ENCODE measurements at regions not wholly inside any gene's neighbourhood (a gene's known extent, or its start where the extent isn't known, plus 50 kb on each side); places are given as distances from the start of the nearest gene placed in this dataset.

GRCh38 chr16:48936811-48937210 lies 326.8 kb upstream of the N4BP1 start:
- no peaks in the 10 kb centered on the region for H3K4me1 ChIP-seq
- TF ChIP-seq CTCF (IDR thresholded peaks at IDR 0.05): no peak
- H3K9me3 ChIP-seq: no peaks in the 10 kb centered on the region
- no peak overlapping the region for H3K27ac ChIP-seq
- no peaks in the 10 kb centered on the region for H3K36me3 ChIP-seq
- no peak overlapping the region for H3K4me3 ChIP-seq
- no peaks in the 10 kb centered on the region for H3K27me3 ChIP-seq
- DNase-seq (ENCODE audit: low spot score): no peak

- Histone ChIP-seq H3K27ac (no peak overlapping the region), H3K36me3 (no peaks in the 10 kb centered on the region), H3K27me3 (no peaks in the 10 kb centered on the region), H3K4me1 (no peaks in the 10 kb centered on the region), H3K4me3 (no peak overlapping the region), H3K9me3 (no peaks in the 10 kb centered on the region)
- DNase-seq (ENCODE audit: low spot score): no peak
- no peak for TF ChIP-seq CTCF (IDR thresholded peaks at IDR 0.05)
Observed at GRCh38 chr16:48932216-48932855, 322.4 kb upstream of the N4BP1 start.

DNA sequence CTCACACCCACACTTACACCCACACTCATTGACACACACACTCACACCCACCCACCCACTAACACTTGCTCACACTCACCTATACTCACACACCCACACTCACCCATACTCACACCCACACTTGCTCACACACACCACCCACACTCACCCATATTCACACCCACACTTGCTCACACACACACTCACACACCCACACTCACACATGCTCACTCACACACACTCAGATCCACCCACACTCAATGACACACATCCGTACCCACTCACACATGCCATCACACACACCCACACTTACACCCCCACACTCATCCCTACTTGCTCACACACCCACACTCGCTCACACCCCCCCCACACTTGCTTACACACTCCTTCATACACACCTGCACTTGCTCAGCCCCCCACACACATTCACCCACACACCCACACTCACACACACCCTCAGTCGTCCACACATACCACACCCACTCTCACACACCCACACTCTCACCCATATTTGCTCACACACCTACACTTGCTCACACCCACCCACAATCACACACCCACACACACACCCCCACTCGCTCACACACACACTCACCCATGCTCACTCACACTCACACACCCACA lies 321.1 kb upstream of the N4BP1 start:
- Histone ChIP-seq H3K36me3 (no peaks in the 10 kb centered on the region), H3K27ac (no peak overlapping the region), H3K4me3 (no peak overlapping the region), H3K4me1 (no peaks in the 10 kb centered on the region), H3K9me3 (no peaks in the 10 kb centered on the region), H3K27me3 (no peaks in the 10 kb centered on the region)
- TF ChIP-seq CTCF (IDR thresholded peaks at IDR 0.05): no peak
- DNase-seq (ENCODE audit: low spot score): no peak

GRCh38 chr16:48919791-48920190 lies 309.8 kb upstream of the N4BP1 start:
- no peaks in the 10 kb centered on the region for H3K9me3 ChIP-seq
- no peaks in the 10 kb centered on the region for H3K36me3 ChIP-seq
- H3K27me3 ChIP-seq: no peaks in the 10 kb centered on the region
- no peak overlapping the region for H3K27ac ChIP-seq
- no peaks in the 10 kb centered on the region for H3K4me1 ChIP-seq
- H3K4me3 ChIP-seq: no peak overlapping the region
- TF ChIP-seq CTCF (IDR thresholded peaks at IDR 0.05): no peak
- DNase-seq (ENCODE audit: low spot score): no peak

- no peaks in the 10 kb centered on the region for H3K9me3 ChIP-seq
- TF ChIP-seq CTCF (IDR thresholded peaks at IDR 0.05): no peak
- no peaks in the 10 kb centered on the region for H3K4me1 ChIP-seq
- no peak overlapping the region for H3K27ac ChIP-seq
- H3K27me3 ChIP-seq: no peaks in the 10 kb centered on the region
- no peak for DNase-seq (ENCODE audit: low spot score)
- no peaks in the 10 kb centered on the region for H3K36me3 ChIP-seq
- H3K4me3 ChIP-seq: no peak overlapping the region
Observed at GRCh38 chr16:48918520-48919258, 308.7 kb upstream of the N4BP1 start.

Data from right atrium auricular region (tissue), 2 donors.